ENCODE measurements at regions not wholly inside any gene's neighbourhood (a gene's known extent, or its start where the extent isn't known, plus 50 kb on each side); places are given as distances from the start of the nearest gene placed in this dataset.

GRCh38 chr1:187771396-187771795, 942.6 kb downstream of the PLA2G4A start:
- TF ChIP-seq EZH2 (IDR thresholded peaks at IDR 0.05) (no peak), POLR2AphosphoS5 (IDR thresholded peaks at IDR 0.05; ENCODE audit: borderline replicate concordance, low read depth, low read length) (no peak), FOXP2 (optimal IDR thresholded peaks at IDR 0.05; ENCODE audit: control extremely low read depth, extremely low read length, insufficient read depth) (no peak)

Measured in SK-N-MC (cell line).